ENCODE measurements at regions not wholly inside any gene's neighbourhood (a gene's known extent, or its start where the extent isn't known, plus 50 kb on each side); places are given as distances from the start of the nearest gene placed in this dataset.

GRCh38 chr16:59701963-59702930 is 968.1 kb upstream of the GOT2 start:
- H3K9ac ChIP-seq (ENCODE audit: low read length) = no peak overlapping the region
- no peak overlapping the region for H3K4me3 ChIP-seq (ENCODE audit: low read length)
- no peaks in the 10 kb centered on the region for H3K27me3 ChIP-seq (ENCODE audit: control insufficient read depth, insufficient read depth, low read length)
- H3K4me1 ChIP-seq (ENCODE audit: control insufficient read depth, low read depth, low read length) = no peaks in the 10 kb centered on the region
- H3K36me3 ChIP-seq (ENCODE audit: control insufficient read depth, low read depth, low read length) = no peaks in the 10 kb centered on the region
- H3K27ac ChIP-seq (ENCODE audit: low read length) = no peak overlapping the region
- no peaks in the 10 kb centered on the region for H3K9me3 ChIP-seq (ENCODE audit: control insufficient read depth, low read depth, low read length)

DNA sequence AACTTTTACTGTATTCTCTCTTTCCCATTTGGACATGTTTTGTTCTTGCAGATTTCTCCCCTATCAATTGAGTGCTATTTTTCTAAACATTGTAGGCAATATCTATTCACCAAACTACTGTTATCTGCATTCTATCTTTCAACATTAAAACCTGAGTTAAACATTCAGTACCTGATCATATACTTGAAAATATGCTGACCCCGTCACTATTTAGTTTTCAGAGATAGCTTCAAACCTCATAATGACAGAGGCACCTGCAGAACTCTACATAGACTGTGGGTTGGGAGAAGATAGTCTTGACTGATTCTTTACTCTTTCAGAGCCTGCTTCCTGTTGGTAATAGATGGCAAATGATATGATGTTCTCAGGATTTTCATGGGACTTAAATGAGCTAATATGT is 965.7 kb upstream of the GOT2 start:
- Histone ChIP-seq H3K27ac (ENCODE audit: low read length) (no peak overlapping the region), H3K27me3 (ENCODE audit: control insufficient read depth, insufficient read depth, low read length) (no peaks in the 10 kb centered on the region), H3K4me3 (ENCODE audit: low read length) (no peak overlapping the region), H3K4me1 (ENCODE audit: control insufficient read depth, low read depth, low read length) (no peaks in the 10 kb centered on the region), H3K36me3 (ENCODE audit: control insufficient read depth, low read depth, low read length) (no peaks in the 10 kb centered on the region), H3K9ac (ENCODE audit: low read length) (no peak overlapping the region), H3K9me3 (ENCODE audit: control insufficient read depth, low read depth, low read length) (no peaks in the 10 kb centered on the region)

- H3K4me1 ChIP-seq (ENCODE audit: control insufficient read depth, low read depth, low read length) = no peaks in the 10 kb centered on the region
- no peak overlapping the region for H3K9ac ChIP-seq (ENCODE audit: low read length)
- no peaks in the 10 kb centered on the region for H3K9me3 ChIP-seq (ENCODE audit: control insufficient read depth, low read depth, low read length)
- H3K4me3 ChIP-seq (ENCODE audit: low read length) = no peak overlapping the region
- H3K36me3 ChIP-seq (ENCODE audit: control insufficient read depth, low read depth, low read length) = no peaks in the 10 kb centered on the region
- no peaks in the 10 kb centered on the region for H3K27me3 ChIP-seq (ENCODE audit: control insufficient read depth, insufficient read depth, low read length)
- H3K27ac ChIP-seq (ENCODE audit: low read length) = no peak overlapping the region
Observed at GRCh38 chr16:59698346-59699020, 964.4 kb upstream of the GOT2 start.

GRCh38 chr16:59697761-59698160 is 963.6 kb upstream of the GOT2 start:
- no peaks in the 10 kb centered on the region for H3K36me3 ChIP-seq (ENCODE audit: control insufficient read depth, low read depth, low read length)
- no peaks in the 10 kb centered on the region for H3K9me3 ChIP-seq (ENCODE audit: control insufficient read depth, low read depth, low read length)
- H3K4me1 ChIP-seq (ENCODE audit: control insufficient read depth, low read depth, low read length) = no peaks in the 10 kb centered on the region
- H3K27me3 ChIP-seq (ENCODE audit: control insufficient read depth, insufficient read depth, low read length) = no peaks in the 10 kb centered on the region
- no peak overlapping the region for H3K27ac ChIP-seq (ENCODE audit: low read length)
- H3K4me3 ChIP-seq (ENCODE audit: low read length) = no peak overlapping the region
- H3K9ac ChIP-seq (ENCODE audit: low read length) = no peak overlapping the region

- Histone ChIP-seq H3K27ac (ENCODE audit: low read length) (no peak overlapping the region), H3K9ac (ENCODE audit: low read length) (no peak overlapping the region), H3K27me3 (ENCODE audit: control insufficient read depth, insufficient read depth, low read length) (no peaks in the 10 kb centered on the region), H3K4me3 (ENCODE audit: low read length) (no peak overlapping the region), H3K4me1 (ENCODE audit: control insufficient read depth, low read depth, low read length) (no peaks in the 10 kb centered on the region), H3K9me3 (ENCODE audit: control insufficient read depth, low read depth, low read length) (no peaks in the 10 kb centered on the region), H3K36me3 (ENCODE audit: control insufficient read depth, low read depth, low read length) (no peaks in the 10 kb centered on the region)
Observed at GRCh38 chr16:59697236-59697635, 963.1 kb upstream of the GOT2 start.

DNA sequence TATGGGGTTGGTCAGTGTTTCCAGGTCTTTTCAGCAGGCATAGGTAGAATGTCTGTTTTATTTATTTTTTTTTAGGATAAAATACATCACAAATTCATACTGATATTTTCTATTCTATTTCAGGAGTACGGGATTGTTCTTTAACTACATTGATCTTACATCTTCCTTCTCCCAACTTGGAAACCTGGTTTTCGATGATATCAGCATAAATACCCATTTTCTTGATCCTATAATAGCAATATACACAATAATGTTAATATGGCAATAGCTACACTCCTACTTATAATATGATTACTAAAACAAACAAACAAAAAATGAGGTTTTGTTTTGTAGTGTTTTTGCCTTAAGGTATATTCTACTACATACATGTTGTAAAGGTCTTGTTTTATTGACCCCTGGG is 962.4 kb upstream of the GOT2 start:
- Histone ChIP-seq H3K27ac (ENCODE audit: low read length) (no peak overlapping the region), H3K4me1 (ENCODE audit: control insufficient read depth, low read depth, low read length) (no peaks in the 10 kb centered on the region), H3K9ac (ENCODE audit: low read length) (no peak overlapping the region), H3K36me3 (ENCODE audit: control insufficient read depth, low read depth, low read length) (no peaks in the 10 kb centered on the region), H3K4me3 (ENCODE audit: low read length) (no peak overlapping the region), H3K27me3 (ENCODE audit: control insufficient read depth, insufficient read depth, low read length) (no peaks in the 10 kb centered on the region), H3K9me3 (ENCODE audit: control insufficient read depth, low read depth, low read length) (no peaks in the 10 kb centered on the region)

- peaks cover 15% of the 10 kb centered on the region for H3K9me3 ChIP-seq (ENCODE audit: control insufficient read depth, low read depth, low read length)
- H3K4me3 ChIP-seq (ENCODE audit: low read length) = no peak overlapping the region
- no peak overlapping the region for H3K9ac ChIP-seq (ENCODE audit: low read length)
- H3K27me3 ChIP-seq (ENCODE audit: control insufficient read depth, insufficient read depth, low read length) = no peaks in the 10 kb centered on the region
- H3K36me3 ChIP-seq (ENCODE audit: control insufficient read depth, low read depth, low read length) = no peaks in the 10 kb centered on the region
- no peak overlapping the region for H3K27ac ChIP-seq (ENCODE audit: low read length)
- H3K4me1 ChIP-seq (ENCODE audit: control insufficient read depth, low read depth, low read length) = peaks cover 6% of the 10 kb centered on the region
Observed at GRCh38 chr16:59690216-59690615, 956.1 kb upstream of the GOT2 start.

DNA sequence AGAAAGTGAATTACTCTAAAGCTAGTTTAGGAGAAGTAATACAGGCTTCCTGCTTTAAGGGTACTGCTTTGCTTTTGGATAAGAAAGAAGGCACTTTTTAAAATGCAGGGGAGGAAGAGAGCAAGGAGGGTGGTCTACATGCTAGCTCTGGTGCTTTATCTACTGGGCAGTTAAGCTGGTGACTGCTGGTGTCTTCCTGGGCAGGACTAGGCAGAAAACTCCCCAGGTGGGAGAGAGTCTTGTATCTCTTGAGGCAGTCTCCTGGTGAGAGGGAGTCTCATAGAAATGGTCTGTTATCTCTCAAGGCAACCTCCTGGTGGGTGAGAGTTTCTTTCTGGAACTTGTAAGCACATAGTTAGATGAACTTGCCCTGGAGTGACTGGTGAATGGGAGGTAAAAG is 953.9 kb upstream of the GOT2 start:
- Histone ChIP-seq H3K27me3 (ENCODE audit: control insufficient read depth, insufficient read depth, low read length) (no peaks in the 10 kb centered on the region), H3K4me1 (ENCODE audit: control insufficient read depth, low read depth, low read length) (peaks cover 6% of the 10 kb centered on the region), H3K27ac (ENCODE audit: low read length) (no peak overlapping the region), H3K9me3 (ENCODE audit: control insufficient read depth, low read depth, low read length) (peaks cover 17% of the 10 kb centered on the region), H3K9ac (ENCODE audit: low read length) (no peak overlapping the region), H3K36me3 (ENCODE audit: control insufficient read depth, low read depth, low read length) (no peaks in the 10 kb centered on the region), H3K4me3 (ENCODE audit: low read length) (no peak overlapping the region)

DNA sequence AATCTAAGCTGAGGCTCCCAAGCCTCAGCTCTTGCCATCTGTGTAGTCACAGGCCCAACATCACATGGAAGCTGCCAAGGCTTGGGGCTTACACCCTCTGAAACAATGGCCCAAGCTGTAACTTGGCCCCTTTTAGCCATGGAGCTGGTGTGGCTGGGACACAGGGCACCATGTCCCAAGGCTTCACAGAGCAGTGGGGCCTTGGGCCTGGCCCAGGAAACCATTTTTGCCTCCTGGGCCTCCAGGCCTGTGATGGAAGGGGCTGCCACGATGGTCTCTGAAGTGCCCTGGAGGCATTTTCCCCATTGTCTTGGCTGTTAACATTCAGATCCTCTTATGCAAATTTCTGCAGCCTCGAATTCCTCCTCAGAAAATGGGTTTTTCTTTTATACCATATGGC is 952.3 kb upstream of the GOT2 start:
- H3K4me3 ChIP-seq (ENCODE audit: low read length) = no peak overlapping the region
- no peak overlapping the region for H3K27ac ChIP-seq (ENCODE audit: low read length)
- H3K27me3 ChIP-seq (ENCODE audit: control insufficient read depth, insufficient read depth, low read length) = no peaks in the 10 kb centered on the region
- H3K9me3 ChIP-seq (ENCODE audit: control insufficient read depth, low read depth, low read length) = peaks cover 17% of the 10 kb centered on the region
- no peaks in the 10 kb centered on the region for H3K36me3 ChIP-seq (ENCODE audit: control insufficient read depth, low read depth, low read length)
- peaks cover 6% of the 10 kb centered on the region for H3K4me1 ChIP-seq (ENCODE audit: control insufficient read depth, low read depth, low read length)
- H3K9ac ChIP-seq (ENCODE audit: low read length) = no peak overlapping the region

- Histone ChIP-seq H3K4me1 (ENCODE audit: control insufficient read depth, low read depth, low read length) (peaks cover 6% of the 10 kb centered on the region), H3K4me3 (ENCODE audit: low read length) (no peak overlapping the region), H3K9me3 (ENCODE audit: control insufficient read depth, low read depth, low read length) (peaks cover 17% of the 10 kb centered on the region), H3K36me3 (ENCODE audit: control insufficient read depth, low read depth, low read length) (no peaks in the 10 kb centered on the region), H3K9ac (ENCODE audit: low read length) (no peak overlapping the region), H3K27me3 (ENCODE audit: control insufficient read depth, insufficient read depth, low read length) (no peaks in the 10 kb centered on the region), H3K27ac (ENCODE audit: low read length) (no peak overlapping the region)
Observed at GRCh38 chr16:59684911-59685310, 950.8 kb upstream of the GOT2 start.

- H3K4me3 ChIP-seq (ENCODE audit: low read length) = no peak overlapping the region
- H3K36me3 ChIP-seq (ENCODE audit: control insufficient read depth, low read depth, low read length) = no peaks in the 10 kb centered on the region
- peaks cover 17% of the 10 kb centered on the region for H3K9me3 ChIP-seq (ENCODE audit: control insufficient read depth, low read depth, low read length)
- H3K27me3 ChIP-seq (ENCODE audit: control insufficient read depth, insufficient read depth, low read length) = no peaks in the 10 kb centered on the region
- H3K27ac ChIP-seq (ENCODE audit: low read length) = no peak overlapping the region
- H3K9ac ChIP-seq (ENCODE audit: low read length) = no peak overlapping the region
- H3K4me1 ChIP-seq (ENCODE audit: control insufficient read depth, low read depth, low read length) = peaks cover 6% of the 10 kb centered on the region
Observed at GRCh38 chr16:59683709-59684108, 949.6 kb upstream of the GOT2 start.

Measured in iPS-18a (cell line).